Body of pancreas (tissue), 4 donors: ENCODE measurements at regions not wholly inside any gene's neighbourhood (a gene's known extent, or its start where the extent isn't known, plus 50 kb on each side); places are given as distances from the start of the nearest gene placed in this dataset.

Source experiments
- POLR2A ChIP-seq, 3 donors: fragments of 450-650 bp; IDR thresholded peaks; one replicate each; pipeline ENCODE4 v1.6.1; 2016; ENCODE audit warnings: antibody characterized with exemption in 3 of 3, mild to moderate bottlenecking in 2 of 3
- TF ChIP-seq, protein P1 (sequence below), 7 experiments: fragments of 450-650 bp in 4 of 7; fragments of 200-600 bp in 3 of 7; sonication (generic) in 3 of 7; IDR thresholded peaks; one replicate each; pipeline ENCODE4 v1.5.1; 2016 to 2019; ENCODE audit warnings: antibody characterized with exemption in 7 of 7

DNA sequence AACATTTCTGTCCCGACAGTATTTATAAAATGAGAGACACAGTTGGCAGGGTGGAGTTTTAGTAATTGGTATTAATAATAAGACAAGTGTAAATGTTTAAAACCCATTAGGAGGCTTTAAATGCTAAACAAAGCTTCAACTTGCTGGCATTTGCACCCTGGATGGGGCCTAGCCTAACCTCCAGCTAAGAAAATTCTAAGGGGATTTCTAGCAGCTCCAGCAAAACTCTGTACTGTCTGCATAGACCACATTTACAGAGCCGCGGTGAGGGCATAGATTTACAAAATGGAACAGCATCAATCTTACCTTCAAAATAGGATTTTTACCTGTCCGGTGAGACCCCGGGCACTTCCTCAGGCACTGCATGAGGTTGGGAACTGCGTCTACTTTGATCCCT lies 113.9 kb upstream of the ANO1 start:
- TF ChIP-seq, protein P1, sequence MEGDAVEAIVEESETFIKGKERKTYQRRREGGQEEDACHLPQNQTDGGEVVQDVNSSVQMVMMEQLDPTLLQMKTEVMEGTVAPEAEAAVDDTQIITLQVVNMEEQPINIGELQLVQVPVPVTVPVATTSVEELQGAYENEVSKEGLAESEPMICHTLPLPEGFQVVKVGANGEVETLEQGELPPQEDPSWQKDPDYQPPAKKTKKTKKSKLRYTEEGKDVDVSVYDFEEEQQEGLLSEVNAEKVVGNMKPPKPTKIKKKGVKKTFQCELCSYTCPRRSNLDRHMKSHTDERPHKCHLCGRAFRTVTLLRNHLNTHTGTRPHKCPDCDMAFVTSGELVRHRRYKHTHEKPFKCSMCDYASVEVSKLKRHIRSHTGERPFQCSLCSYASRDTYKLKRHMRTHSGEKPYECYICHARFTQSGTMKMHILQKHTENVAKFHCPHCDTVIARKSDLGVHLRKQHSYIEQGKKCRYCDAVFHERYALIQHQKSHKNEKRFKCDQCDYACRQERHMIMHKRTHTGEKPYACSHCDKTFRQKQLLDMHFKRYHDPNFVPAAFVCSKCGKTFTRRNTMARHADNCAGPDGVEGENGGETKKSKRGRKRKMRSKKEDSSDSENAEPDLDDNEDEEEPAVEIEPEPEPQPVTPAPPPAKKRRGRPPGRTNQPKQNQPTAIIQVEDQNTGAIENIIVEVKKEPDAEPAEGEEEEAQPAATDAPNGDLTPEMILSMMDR (IDR thresholded peaks at IDR 0.05), result no peak
- no peak for TF ChIP-seq POLR2A (IDR thresholded peaks at IDR 0.05)
